ENCODE measurements at regions not wholly inside any gene's neighbourhood (a gene's known extent, or its start where the extent isn't known, plus 50 kb on each side); places are given as distances from the start of the nearest gene placed in this dataset.

- Histone ChIP-seq H3K4me3 (no peak overlapping the region), H3K9me3 (no peaks in the 10 kb centered on the region), H3K36me3 (no peaks in the 10 kb centered on the region), H3K4me1 (peaks cover 0 to 6% (median 2%) of the 10 kb centered on the region in 4 donors), H3K27me3 (no peaks in the 10 kb centered on the region), H3K27ac (no peak overlapping the region)
- 92 to 97% methylated on average over 2 of the region's 2 CpGs for WGBS, 2 donors
- DNase-seq, result no peak
- intact Hi-C loops (cut with DNase I), result loop anchor here (5.0 to 10.0 kb wide), 3 partner anchors 478 to 1956 kb away; partner anchors contain the start of gene MAF
- no peak for TF ChIP-seq POLR2AphosphoS5 (IDR thresholded peaks at IDR 0.05)
- no peak for TF ChIP-seq POLR2A (IDR thresholded peaks at IDR 0.05)
- TF ChIP-seq EP300 (IDR thresholded peaks at IDR 0.05), result no peak
- TF ChIP-seq, protein P1, sequence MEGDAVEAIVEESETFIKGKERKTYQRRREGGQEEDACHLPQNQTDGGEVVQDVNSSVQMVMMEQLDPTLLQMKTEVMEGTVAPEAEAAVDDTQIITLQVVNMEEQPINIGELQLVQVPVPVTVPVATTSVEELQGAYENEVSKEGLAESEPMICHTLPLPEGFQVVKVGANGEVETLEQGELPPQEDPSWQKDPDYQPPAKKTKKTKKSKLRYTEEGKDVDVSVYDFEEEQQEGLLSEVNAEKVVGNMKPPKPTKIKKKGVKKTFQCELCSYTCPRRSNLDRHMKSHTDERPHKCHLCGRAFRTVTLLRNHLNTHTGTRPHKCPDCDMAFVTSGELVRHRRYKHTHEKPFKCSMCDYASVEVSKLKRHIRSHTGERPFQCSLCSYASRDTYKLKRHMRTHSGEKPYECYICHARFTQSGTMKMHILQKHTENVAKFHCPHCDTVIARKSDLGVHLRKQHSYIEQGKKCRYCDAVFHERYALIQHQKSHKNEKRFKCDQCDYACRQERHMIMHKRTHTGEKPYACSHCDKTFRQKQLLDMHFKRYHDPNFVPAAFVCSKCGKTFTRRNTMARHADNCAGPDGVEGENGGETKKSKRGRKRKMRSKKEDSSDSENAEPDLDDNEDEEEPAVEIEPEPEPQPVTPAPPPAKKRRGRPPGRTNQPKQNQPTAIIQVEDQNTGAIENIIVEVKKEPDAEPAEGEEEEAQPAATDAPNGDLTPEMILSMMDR (IDR thresholded peaks at IDR 0.05), result no peak
Measured at GRCh38 chr16:80080287-80080851, 460.4 kb upstream of the DYNLRB2 start.

DNA sequence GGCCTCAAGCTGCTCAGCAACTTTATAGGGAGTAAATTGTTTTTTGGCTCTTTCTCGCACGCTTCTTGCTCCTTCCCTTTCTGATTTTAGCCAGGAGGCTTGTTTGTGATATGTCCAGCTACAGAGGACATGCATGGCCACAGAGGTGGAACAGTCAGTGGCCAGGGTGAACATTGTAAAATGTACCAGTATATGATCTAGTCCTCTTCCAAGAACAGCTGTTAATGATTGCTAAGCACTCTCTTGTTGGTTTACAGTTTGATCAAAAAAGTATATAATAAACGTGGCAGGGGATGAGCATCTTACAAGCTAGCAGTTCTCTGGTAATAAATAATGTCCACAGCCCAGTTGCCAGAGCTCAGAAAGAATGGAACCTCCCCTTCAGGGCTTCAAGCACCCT lies 461.7 kb upstream of the DYNLRB2 start:
- 64 to 71% methylated on average over 3 of the region's 3 CpGs for WGBS, 2 donors
- intact Hi-C loops (cut with DNase I), result no loop called here
- H3K4me3 ChIP-seq, result no peak overlapping the region
- H3K36me3 ChIP-seq, result no peaks in the 10 kb centered on the region
- TF ChIP-seq EP300 (IDR thresholded peaks at IDR 0.05) (no peak), POLR2AphosphoS5 (IDR thresholded peaks at IDR 0.05) (no peak), POLR2A (IDR thresholded peaks at IDR 0.05) (no peak)
- TF ChIP-seq, protein P1 (IDR thresholded peaks at IDR 0.05), result no peak
- H3K27ac ChIP-seq, result no peak overlapping the region
- H3K9me3 ChIP-seq, result no peaks in the 10 kb centered on the region
- no peaks in the 10 kb centered on the region for H3K27me3 ChIP-seq
- no peak for DNase-seq
- peaks cover 0 to under 1% (median 0%) of the 10 kb centered on the region in 4 donors for H3K4me1 ChIP-seq

- 70 to 83% methylated on average over 4 of the region's 4 CpGs for WGBS, 2 donors
Measured at GRCh38 chr16:80077696-80078095, 463.1 kb upstream of the DYNLRB2 start.

GRCh38 chr16:80074329-80074728 lies 466.5 kb upstream of the DYNLRB2 start:
- intact Hi-C loops (cut with DNase I), result no loop called here
- Histone ChIP-seq H3K36me3 (no peaks in the 10 kb centered on the region), H3K27me3 (no peaks in the 10 kb centered on the region), H3K4me1 (no peaks in the 10 kb centered on the region), H3K9me3 (no peaks in the 10 kb centered on the region), H3K27ac (no peak overlapping the region), H3K4me3 (no peak overlapping the region)
- TF ChIP-seq, protein P1 (IDR thresholded peaks at IDR 0.05), result no peak
- TF ChIP-seq EP300 (IDR thresholded peaks at IDR 0.05) (no peak), POLR2A (IDR thresholded peaks at IDR 0.05) (no peak), POLR2AphosphoS5 (IDR thresholded peaks at IDR 0.05) (no peak)
- DNase-seq, result no peak
- WGBS, 2 donors, result 83 to 96% methylated on average over 1 of the region's 1 CpG

More at GRCh38 chr16:80077696-80078095, 463.1 kb upstream of the DYNLRB2 start:
- Histone ChIP-seq H3K9me3 (no peaks in the 10 kb centered on the region), H3K36me3 (no peaks in the 10 kb centered on the region), H3K27ac (no peak overlapping the region), H3K27me3 (no peaks in the 10 kb centered on the region), H3K4me3 (no peak overlapping the region), H3K4me1 (no peaks in the 10 kb centered on the region)
- DNase-seq, result no peak
- no peak for TF ChIP-seq POLR2A (IDR thresholded peaks at IDR 0.05)
- TF ChIP-seq POLR2AphosphoS5 (IDR thresholded peaks at IDR 0.05), result no peak
- TF ChIP-seq, protein P1 (IDR thresholded peaks at IDR 0.05), result no peak
- TF ChIP-seq EP300 (IDR thresholded peaks at IDR 0.05), result no peak
- intact Hi-C loops (cut with DNase I), result no loop called here

DNA sequence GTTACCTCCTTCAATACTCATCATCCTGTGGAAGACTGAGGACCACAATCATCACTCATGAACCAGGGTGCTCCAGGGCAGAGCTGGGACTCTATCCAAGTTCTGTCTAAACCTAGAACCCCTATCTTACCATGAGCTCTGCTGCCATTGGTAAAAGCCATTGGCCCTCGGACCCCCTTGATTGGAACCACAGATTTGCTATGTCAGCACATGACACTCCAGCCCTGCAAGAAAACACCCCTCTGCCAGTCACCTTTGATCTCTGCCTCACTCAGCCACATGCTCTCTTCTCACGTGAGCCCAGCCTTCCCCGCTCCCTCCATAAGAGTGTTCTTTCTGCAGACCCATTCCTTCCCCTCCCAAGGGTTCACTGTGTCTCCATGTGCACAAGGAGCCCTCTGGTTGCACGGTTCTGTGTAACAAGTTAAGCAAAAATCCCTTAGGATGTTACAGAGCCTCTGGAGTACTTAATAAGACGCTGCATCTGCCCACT lies 468.8 kb upstream of the DYNLRB2 start:
- H3K36me3 ChIP-seq, result no peaks in the 10 kb centered on the region
- no peaks in the 10 kb centered on the region for H3K27me3 ChIP-seq
- no peak for DNase-seq
- no peak overlapping the region for H3K27ac ChIP-seq
- TF ChIP-seq, protein P1 (IDR thresholded peaks at IDR 0.05), result no peak
- TF ChIP-seq POLR2AphosphoS5 (IDR thresholded peaks at IDR 0.05) (no peak), EP300 (IDR thresholded peaks at IDR 0.05) (no peak), POLR2A (IDR thresholded peaks at IDR 0.05) (no peak)
- intact Hi-C loops (cut with DNase I), result no loop called here
- 69 to 84% methylated on average over 5 of the region's 5 CpGs for WGBS, 2 donors
- no peaks in the 10 kb centered on the region for H3K4me1 ChIP-seq
- H3K4me3 ChIP-seq, result no peak overlapping the region
- no peaks in the 10 kb centered on the region for H3K9me3 ChIP-seq
